ENCODE measurements at regions not wholly inside any gene's neighbourhood (a gene's known extent, or its start where the extent isn't known, plus 50 kb on each side); places are given as distances from the start of the nearest gene placed in this dataset.

GRCh38 chr13:85312071-85312470 is 487.1 kb downstream of the SLITRK6 start:
- TF ChIP-seq, protein P1, sequence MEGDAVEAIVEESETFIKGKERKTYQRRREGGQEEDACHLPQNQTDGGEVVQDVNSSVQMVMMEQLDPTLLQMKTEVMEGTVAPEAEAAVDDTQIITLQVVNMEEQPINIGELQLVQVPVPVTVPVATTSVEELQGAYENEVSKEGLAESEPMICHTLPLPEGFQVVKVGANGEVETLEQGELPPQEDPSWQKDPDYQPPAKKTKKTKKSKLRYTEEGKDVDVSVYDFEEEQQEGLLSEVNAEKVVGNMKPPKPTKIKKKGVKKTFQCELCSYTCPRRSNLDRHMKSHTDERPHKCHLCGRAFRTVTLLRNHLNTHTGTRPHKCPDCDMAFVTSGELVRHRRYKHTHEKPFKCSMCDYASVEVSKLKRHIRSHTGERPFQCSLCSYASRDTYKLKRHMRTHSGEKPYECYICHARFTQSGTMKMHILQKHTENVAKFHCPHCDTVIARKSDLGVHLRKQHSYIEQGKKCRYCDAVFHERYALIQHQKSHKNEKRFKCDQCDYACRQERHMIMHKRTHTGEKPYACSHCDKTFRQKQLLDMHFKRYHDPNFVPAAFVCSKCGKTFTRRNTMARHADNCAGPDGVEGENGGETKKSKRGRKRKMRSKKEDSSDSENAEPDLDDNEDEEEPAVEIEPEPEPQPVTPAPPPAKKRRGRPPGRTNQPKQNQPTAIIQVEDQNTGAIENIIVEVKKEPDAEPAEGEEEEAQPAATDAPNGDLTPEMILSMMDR (IDR thresholded peaks at IDR 0.05; ENCODE audit: insufficient read depth, low read length): no peak
- TF ChIP-seq, protein P2, sequence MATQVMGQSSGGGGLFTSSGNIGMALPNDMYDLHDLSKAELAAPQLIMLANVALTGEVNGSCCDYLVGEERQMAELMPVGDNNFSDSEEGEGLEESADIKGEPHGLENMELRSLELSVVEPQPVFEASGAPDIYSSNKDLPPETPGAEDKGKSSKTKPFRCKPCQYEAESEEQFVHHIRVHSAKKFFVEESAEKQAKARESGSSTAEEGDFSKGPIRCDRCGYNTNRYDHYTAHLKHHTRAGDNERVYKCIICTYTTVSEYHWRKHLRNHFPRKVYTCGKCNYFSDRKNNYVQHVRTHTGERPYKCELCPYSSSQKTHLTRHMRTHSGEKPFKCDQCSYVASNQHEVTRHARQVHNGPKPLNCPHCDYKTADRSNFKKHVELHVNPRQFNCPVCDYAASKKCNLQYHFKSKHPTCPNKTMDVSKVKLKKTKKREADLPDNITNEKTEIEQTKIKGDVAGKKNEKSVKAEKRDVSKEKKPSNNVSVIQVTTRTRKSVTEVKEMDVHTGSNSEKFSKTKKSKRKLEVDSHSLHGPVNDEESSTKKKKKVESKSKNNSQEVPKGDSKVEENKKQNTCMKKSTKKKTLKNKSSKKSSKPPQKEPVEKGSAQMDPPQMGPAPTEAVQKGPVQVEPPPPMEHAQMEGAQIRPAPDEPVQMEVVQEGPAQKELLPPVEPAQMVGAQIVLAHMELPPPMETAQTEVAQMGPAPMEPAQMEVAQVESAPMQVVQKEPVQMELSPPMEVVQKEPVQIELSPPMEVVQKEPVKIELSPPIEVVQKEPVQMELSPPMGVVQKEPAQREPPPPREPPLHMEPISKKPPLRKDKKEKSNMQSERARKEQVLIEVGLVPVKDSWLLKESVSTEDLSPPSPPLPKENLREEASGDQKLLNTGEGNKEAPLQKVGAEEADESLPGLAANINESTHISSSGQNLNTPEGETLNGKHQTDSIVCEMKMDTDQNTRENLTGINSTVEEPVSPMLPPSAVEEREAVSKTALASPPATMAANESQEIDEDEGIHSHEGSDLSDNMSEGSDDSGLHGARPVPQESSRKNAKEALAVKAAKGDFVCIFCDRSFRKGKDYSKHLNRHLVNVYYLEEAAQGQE (IDR thresholded peaks at IDR 0.05; ENCODE audit: insufficient replicate concordance, low read depth): no peak
- TF ChIP-seq GABPA (IDR thresholded peaks at IDR 0.05; ENCODE audit: low read depth) (no peak), SPI1 (IDR thresholded peaks at IDR 0.05; ENCODE audit: borderline replicate concordance, low read depth) (no peak), POLR2AphosphoS5 (IDR thresholded peaks at IDR 0.05; ENCODE audit: low read depth) (no peak)
- no peak for DNase-seq (ENCODE audit: low read depth in 1 of 2, low spot score in 1 of 2)
- Histone ChIP-seq H3K27me3 (ENCODE audit: insufficient read depth, poor library complexity, severe bottlenecking) (no peaks in the 10 kb centered on the region), H3K4me3 (replicated peaks; ENCODE audit: insufficient read depth, low read length) (no peak overlapping the region), H3K27ac (replicated peaks) (no peak overlapping the region)

DNA sequence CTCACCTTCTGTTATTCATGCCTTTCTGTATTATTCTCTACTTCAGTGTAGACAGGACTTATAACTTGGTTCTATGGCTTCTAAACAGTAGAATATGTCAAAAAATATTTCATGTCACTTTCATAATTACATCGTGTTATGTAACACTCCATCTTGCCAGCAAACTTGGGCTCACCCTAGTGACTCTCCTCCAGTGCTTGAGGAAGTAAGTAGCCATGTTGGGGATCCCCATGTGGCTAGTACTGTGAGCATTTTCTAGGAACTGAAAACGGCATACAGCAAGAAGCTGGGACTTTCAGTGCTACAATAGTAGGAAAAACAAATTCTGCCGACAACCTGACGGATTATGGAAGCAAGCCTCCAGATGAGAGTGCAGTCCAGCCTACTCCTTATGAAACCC is 495.6 kb downstream of the SLITRK6 start:
- TF ChIP-seq SPI1 (IDR thresholded peaks at IDR 0.05; ENCODE audit: borderline replicate concordance, low read depth) (no peak), GABPA (IDR thresholded peaks at IDR 0.05; ENCODE audit: low read depth) (no peak), POLR2AphosphoS5 (IDR thresholded peaks at IDR 0.05; ENCODE audit: low read depth) (no peak)
- TF ChIP-seq, protein P1 (IDR thresholded peaks at IDR 0.05; ENCODE audit: insufficient read depth, low read length): no peak
- TF ChIP-seq, protein P2 (IDR thresholded peaks at IDR 0.05; ENCODE audit: insufficient replicate concordance, low read depth): no peak
- no peak for DNase-seq (ENCODE audit: low read depth in 1 of 2, low spot score in 1 of 2)
- H3K27me3 ChIP-seq (ENCODE audit: insufficient read depth, poor library complexity, severe bottlenecking): no peaks in the 10 kb centered on the region
- H3K27ac ChIP-seq (replicated peaks): no peak overlapping the region
- H3K4me3 ChIP-seq (replicated peaks; ENCODE audit: insufficient read depth, low read length): no peak overlapping the region

GRCh38 chr13:85298387-85298924 is 500.8 kb downstream of the SLITRK6 start:
- no peaks in the 10 kb centered on the region for H3K27me3 ChIP-seq (ENCODE audit: insufficient read depth, poor library complexity, severe bottlenecking)
- DNase-seq (ENCODE audit: low read depth in 1 of 2, low spot score in 1 of 2): no peak
- TF ChIP-seq POLR2AphosphoS5 (IDR thresholded peaks at IDR 0.05; ENCODE audit: low read depth): no peak
- TF ChIP-seq, protein P1 (IDR thresholded peaks at IDR 0.05; ENCODE audit: insufficient read depth, low read length): no peak
- TF ChIP-seq, protein P2 (IDR thresholded peaks at IDR 0.05; ENCODE audit: insufficient replicate concordance, low read depth): no peak
- TF ChIP-seq GABPA (IDR thresholded peaks at IDR 0.05; ENCODE audit: low read depth): no peak
- TF ChIP-seq SPI1 (IDR thresholded peaks at IDR 0.05; ENCODE audit: borderline replicate concordance, low read depth): no peak

More at GRCh38 chr13:85298387-85298924, 500.8 kb downstream of the SLITRK6 start:
- Histone ChIP-seq H3K27ac (replicated peaks) (no peak overlapping the region), H3K4me3 (replicated peaks; ENCODE audit: insufficient read depth, low read length) (no peak overlapping the region)
